HEK293 (cell line): ENCODE measurements at regions not wholly inside any gene's neighbourhood (a gene's known extent, or its start where the extent isn't known, plus 50 kb on each side); places are given as distances from the start of the nearest gene placed in this dataset.

ENCODE experiments used
- ZNF184 ChIP-seq: fragments of 450-650 bp; IDR thresholded peaks from 2 replicates; pipeline ENCODE4 v1.5.1; 2018; ENCODE audit warnings: missing biosample characterization, mild to moderate bottlenecking, missing genetic modification characterization
- ZNF335 ChIP-seq: fragments of 450-650 bp; formaldehyde crosslinking; conservative IDR thresholded peaks from 2 replicates; pipeline ENCODE4 v1.5.1; 2016; ENCODE audit warnings: missing biosample characterization, missing genetic modification characterization
- ZNF416 ChIP-seq: fragments of 450-650 bp; formaldehyde crosslinking; IDR thresholded peaks from 2 replicates; pipeline ENCODE4 v1.5.1; 2016; ENCODE audit warnings: missing biosample characterization, missing genetic modification characterization
- ZNF544 ChIP-seq: fragments of 450-650 bp; formaldehyde crosslinking; IDR thresholded peaks from 2 replicates; pipeline ENCODE4 v1.5.0; 2017; ENCODE audit warnings: missing biosample characterization, missing genetic modification characterization
- ZNF701 ChIP-seq: fragments of 450-650 bp; formaldehyde crosslinking; IDR thresholded peaks from 2 replicates; pipeline ENCODE4 v1.5.1; 2016; ENCODE audit warnings: missing biosample characterization, missing genetic modification characterization
- TF ChIP-seq, protein P1 (sequence below): fragments of 450-650 bp; formaldehyde crosslinking; IDR thresholded peaks from 2 replicates; pipeline ENCODE4 v1.5.1; 2016; ENCODE audit warnings: missing biosample characterization, missing genetic modification characterization
- TF ChIP-seq, protein P2 (sequence below): fragments of 450-650 bp; formaldehyde crosslinking; IDR thresholded peaks from 2 replicates; pipeline ENCODE4 v1.5.1; 2017; ENCODE audit warnings: missing biosample characterization, missing genetic modification characterization
- TF ChIP-seq, protein P3 (sequence below): fragments of 450-650 bp; formaldehyde crosslinking; IDR thresholded peaks from 2 replicates; pipeline ENCODE4 v1.5.1; 2016; ENCODE audit warnings: missing biosample characterization, missing genetic modification characterization, borderline replicate concordance

DNA sequence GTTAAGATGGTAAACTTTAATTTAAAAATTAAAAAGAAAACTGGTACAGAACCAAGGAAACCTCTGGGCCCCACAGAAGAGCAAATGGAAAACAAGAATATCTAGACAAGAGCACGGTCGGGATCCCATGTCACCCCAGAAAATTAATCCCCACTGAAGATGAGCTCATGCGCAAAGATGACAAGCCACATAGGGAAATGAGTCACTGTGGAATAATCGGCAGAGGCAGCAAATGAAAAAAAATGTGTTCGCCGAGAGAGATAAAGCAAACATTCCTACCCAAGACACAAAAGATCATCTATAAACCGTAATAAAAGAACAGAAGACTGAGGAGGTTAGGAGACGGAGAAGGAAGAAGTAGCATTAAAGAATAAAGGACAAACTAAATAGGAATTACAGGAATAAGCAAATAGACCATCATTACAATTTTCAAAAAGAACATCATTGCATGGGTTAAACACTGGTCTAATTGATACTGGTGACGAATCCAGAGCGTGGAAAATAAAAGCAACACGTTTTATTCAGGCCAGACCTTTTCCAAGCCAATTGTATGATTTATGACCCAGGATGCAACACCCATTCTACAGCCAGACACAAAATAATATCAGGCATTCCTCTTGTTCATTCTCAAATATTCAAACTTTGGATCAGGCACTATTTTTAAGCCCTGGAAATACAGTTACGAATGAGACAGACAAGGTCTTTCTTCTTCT is 138.0 kb upstream of the ARID1B start:
- no peak for TF ChIP-seq ZNF544 (tag by site-specific recombination)
- TF ChIP-seq, protein P1, sequence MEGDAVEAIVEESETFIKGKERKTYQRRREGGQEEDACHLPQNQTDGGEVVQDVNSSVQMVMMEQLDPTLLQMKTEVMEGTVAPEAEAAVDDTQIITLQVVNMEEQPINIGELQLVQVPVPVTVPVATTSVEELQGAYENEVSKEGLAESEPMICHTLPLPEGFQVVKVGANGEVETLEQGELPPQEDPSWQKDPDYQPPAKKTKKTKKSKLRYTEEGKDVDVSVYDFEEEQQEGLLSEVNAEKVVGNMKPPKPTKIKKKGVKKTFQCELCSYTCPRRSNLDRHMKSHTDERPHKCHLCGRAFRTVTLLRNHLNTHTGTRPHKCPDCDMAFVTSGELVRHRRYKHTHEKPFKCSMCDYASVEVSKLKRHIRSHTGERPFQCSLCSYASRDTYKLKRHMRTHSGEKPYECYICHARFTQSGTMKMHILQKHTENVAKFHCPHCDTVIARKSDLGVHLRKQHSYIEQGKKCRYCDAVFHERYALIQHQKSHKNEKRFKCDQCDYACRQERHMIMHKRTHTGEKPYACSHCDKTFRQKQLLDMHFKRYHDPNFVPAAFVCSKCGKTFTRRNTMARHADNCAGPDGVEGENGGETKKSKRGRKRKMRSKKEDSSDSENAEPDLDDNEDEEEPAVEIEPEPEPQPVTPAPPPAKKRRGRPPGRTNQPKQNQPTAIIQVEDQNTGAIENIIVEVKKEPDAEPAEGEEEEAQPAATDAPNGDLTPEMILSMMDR (tag by site-specific recombination), result no peak
- TF ChIP-seq ZNF701 (tag by site-specific recombination), result no peak
- TF ChIP-seq, protein P2, sequence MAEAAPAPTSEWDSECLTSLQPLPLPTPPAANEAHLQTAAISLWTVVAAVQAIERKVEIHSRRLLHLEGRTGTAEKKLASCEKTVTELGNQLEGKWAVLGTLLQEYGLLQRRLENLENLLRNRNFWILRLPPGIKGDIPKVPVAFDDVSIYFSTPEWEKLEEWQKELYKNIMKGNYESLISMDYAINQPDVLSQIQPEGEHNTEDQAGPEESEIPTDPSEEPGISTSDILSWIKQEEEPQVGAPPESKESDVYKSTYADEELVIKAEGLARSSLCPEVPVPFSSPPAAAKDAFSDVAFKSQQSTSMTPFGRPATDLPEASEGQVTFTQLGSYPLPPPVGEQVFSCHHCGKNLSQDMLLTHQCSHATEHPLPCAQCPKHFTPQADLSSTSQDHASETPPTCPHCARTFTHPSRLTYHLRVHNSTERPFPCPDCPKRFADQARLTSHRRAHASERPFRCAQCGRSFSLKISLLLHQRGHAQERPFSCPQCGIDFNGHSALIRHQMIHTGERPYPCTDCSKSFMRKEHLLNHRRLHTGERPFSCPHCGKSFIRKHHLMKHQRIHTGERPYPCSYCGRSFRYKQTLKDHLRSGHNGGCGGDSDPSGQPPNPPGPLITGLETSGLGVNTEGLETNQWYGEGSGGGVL, result no peak
- TF ChIP-seq ZNF335, result no peak
- TF ChIP-seq, protein P3, sequence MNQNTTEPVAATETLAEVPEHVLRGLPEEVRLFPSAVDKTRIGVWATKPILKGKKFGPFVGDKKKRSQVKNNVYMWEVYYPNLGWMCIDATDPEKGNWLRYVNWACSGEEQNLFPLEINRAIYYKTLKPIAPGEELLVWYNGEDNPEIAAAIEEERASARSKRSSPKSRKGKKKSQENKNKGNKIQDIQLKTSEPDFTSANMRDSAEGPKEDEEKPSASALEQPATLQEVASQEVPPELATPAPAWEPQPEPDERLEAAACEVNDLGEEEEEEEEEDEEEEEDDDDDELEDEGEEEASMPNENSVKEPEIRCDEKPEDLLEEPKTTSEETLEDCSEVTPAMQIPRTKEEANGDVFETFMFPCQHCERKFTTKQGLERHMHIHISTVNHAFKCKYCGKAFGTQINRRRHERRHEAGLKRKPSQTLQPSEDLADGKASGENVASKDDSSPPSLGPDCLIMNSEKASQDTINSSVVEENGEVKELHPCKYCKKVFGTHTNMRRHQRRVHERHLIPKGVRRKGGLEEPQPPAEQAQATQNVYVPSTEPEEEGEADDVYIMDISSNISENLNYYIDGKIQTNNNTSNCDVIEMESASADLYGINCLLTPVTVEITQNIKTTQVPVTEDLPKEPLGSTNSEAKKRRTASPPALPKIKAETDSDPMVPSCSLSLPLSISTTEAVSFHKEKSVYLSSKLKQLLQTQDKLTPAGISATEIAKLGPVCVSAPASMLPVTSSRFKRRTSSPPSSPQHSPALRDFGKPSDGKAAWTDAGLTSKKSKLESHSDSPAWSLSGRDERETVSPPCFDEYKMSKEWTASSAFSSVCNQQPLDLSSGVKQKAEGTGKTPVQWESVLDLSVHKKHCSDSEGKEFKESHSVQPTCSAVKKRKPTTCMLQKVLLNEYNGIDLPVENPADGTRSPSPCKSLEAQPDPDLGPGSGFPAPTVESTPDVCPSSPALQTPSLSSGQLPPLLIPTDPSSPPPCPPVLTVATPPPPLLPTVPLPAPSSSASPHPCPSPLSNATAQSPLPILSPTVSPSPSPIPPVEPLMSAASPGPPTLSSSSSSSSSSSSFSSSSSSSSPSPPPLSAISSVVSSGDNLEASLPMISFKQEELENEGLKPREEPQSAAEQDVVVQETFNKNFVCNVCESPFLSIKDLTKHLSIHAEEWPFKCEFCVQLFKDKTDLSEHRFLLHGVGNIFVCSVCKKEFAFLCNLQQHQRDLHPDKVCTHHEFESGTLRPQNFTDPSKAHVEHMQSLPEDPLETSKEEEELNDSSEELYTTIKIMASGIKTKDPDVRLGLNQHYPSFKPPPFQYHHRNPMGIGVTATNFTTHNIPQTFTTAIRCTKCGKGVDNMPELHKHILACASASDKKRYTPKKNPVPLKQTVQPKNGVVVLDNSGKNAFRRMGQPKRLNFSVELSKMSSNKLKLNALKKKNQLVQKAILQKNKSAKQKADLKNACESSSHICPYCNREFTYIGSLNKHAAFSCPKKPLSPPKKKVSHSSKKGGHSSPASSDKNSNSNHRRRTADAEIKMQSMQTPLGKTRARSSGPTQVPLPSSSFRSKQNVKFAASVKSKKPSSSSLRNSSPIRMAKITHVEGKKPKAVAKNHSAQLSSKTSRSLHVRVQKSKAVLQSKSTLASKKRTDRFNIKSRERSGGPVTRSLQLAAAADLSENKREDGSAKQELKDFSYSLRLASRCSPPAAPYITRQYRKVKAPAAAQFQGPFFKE (tag by site-specific recombination), result no peak
- TF ChIP-seq ZNF416, result no peak
- TF ChIP-seq ZNF184, result no peak
